Thyroid gland (tissue), 4 donors: ENCODE measurements at regions not wholly inside any gene's neighbourhood (a gene's known extent, or its start where the extent isn't known, plus 50 kb on each side); places are given as distances from the start of the nearest gene placed in this dataset.
"Not testable (repeated sequence)": the region's sequence is repeated elsewhere in the genome, so short reads cannot be mapped to it uniquely, and the experiment has no call there.

Source experiments
- DNase-seq, 2 donors: peaks; one replicate each; pipeline ENCODE4 v3.0.0-alpha.2; 2019
- H3K27ac ChIP-seq, 3 donors: fragments of 200-600 bp; sonication (generic); 1 replicate in 2 of 3; 2 replicates in 1 of 3; pipeline ENCODE4 v1.5.1; 2016 to 2019; ENCODE audit warnings: mild to moderate bottlenecking in 1 of 3, moderate library complexity in 1 of 3
- H3K27me3 ChIP-seq: fragments of 200-600 bp; sonication (generic); one replicate; pipeline ENCODE4 v1.5.1; 2019
- H3K36me3 ChIP-seq, 2 donors: fragments of 200-600 bp; sonication (generic); one replicate each; pipeline ENCODE4 v1.5.1; 2016 to 2019
- H3K4me1 ChIP-seq, 2 donors: fragments of 200-600 bp; sonication (generic); one replicate each; pipeline ENCODE4 v1.5.1; 2017 to 2019
- H3K4me3 ChIP-seq, 3 donors: fragments of 200-600 bp; sonication (generic); replicated peaks in 1 of 3; 1 replicate in 2 of 3; 2 replicates in 1 of 3; pipeline ENCODE4 v1.5.1; 2016; ENCODE audit warnings: mild to moderate bottlenecking in 1 of 3
- H3K9me3 ChIP-seq: fragments of 200-600 bp; sonication (generic); one replicate; pipeline ENCODE4 v1.5.1; 2017
- CTCF ChIP-seq, 6 experiments: fragments of 200-600 bp in 3 of 6; fragments of 450-650 bp in 3 of 6; sonication (generic) in 3 of 6; IDR thresholded peaks; one replicate each; pipeline ENCODE4 v1.5.1; 2016 to 2019; ENCODE audit warnings: antibody characterized with exemption in 6 of 6, mild to moderate bottlenecking in 2 of 6, inconsistent platforms in 1 of 6, moderate library complexity in 1 of 6
- POLR2A ChIP-seq, 2 donors: fragments of 450-650 bp; IDR thresholded peaks; one replicate each; pipeline ENCODE4 v1.6.1; 2017; ENCODE audit warnings: antibody characterized with exemption in 2 of 2, mild to moderate bottlenecking in 2 of 2, moderate library complexity in 1 of 2
- WGBS, 2 donors: methylation state at CpG; one replicate each; pipeline ENCODE4 v1.1.5; 2017; 5-methylcytosine and 5-hydroxymethylcytosine counted together
- intact Hi-C: fragments of 100-400 bp; cut with DNase I; formaldehyde crosslinking; loops from one replicate; pipeline ENCODE4 v1.15.1; 2023

- Histone ChIP-seq H3K27me3 (no peaks in the 10 kb centered on the region), H3K4me3 (no peak overlapping the region), H3K27ac (no peak overlapping the region), H3K9me3 (no peaks in the 10 kb centered on the region), H3K36me3 (no peaks in the 10 kb centered on the region), H3K4me1 (no peaks in the 10 kb centered on the region)
- intact Hi-C loops, result no loop called here
- TF ChIP-seq CTCF (IDR thresholded peaks at IDR 0.05), result no peak
- no peak for TF ChIP-seq POLR2A (IDR thresholded peaks at IDR 0.05)
- no peak for DNase-seq
- 91 to 94% methylated on average over 6 of the region's 6 CpGs for WGBS, 2 donors
These were observed 51.4 kb downstream of the SLC41A2 start for GRCh38 chr12:104906695-104907094.

GRCh38 chr12:104905446-104905845 lies 52.6 kb downstream of the SLC41A2 start:
- WGBS, 2 donors, result 95 to 100% methylated on average over 4 to 7 of the region's 24 CpGs
- H3K4me1 ChIP-seq, H3K27me3 ChIP-seq, intact Hi-C loops, H3K27ac ChIP-seq, DNase-seq, H3K9me3 ChIP-seq, H3K4me3 ChIP-seq, H3K36me3 ChIP-seq: not testable (repeated sequence)

- WGBS, 2 donors, result 86% methylated on average over 5 of the region's 5 CpGs
- TF ChIP-seq POLR2A (IDR thresholded peaks at IDR 0.05) (no peak), CTCF (IDR thresholded peaks at IDR 0.05) (no peak)
- no peak overlapping the region for H3K27ac ChIP-seq
These were observed 54.3 kb downstream of the SLC41A2 start for GRCh38 chr12:104903648-104904423.

GRCh38 chr12:104902125-104902524 lies 56.0 kb downstream of the SLC41A2 start:
- TF ChIP-seq CTCF (IDR thresholded peaks at IDR 0.05), result no peak
- no peak for TF ChIP-seq POLR2A (IDR thresholded peaks at IDR 0.05)
- DNase-seq, result no peak
- H3K36me3 ChIP-seq, result no peaks in the 10 kb centered on the region
- H3K4me3 ChIP-seq, result no peak overlapping the region
- H3K27ac ChIP-seq, result no peak overlapping the region
- intact Hi-C loops, result no loop called here
- no peaks in the 10 kb centered on the region for H3K4me1 ChIP-seq
- H3K9me3 ChIP-seq, result no peaks in the 10 kb centered on the region
- H3K27me3 ChIP-seq, result no peaks in the 10 kb centered on the region

More at GRCh38 chr12:104903648-104904423, 54.3 kb downstream of the SLC41A2 start:
- no peaks in the 10 kb centered on the region for H3K4me1 ChIP-seq
- no peaks in the 10 kb centered on the region for H3K27me3 ChIP-seq
- no peak overlapping the region for H3K4me3 ChIP-seq
- intact Hi-C loops, result no loop called here
- no peaks in the 10 kb centered on the region for H3K36me3 ChIP-seq
- DNase-seq, result no peak
- H3K9me3 ChIP-seq, result no peaks in the 10 kb centered on the region

GRCh38 chr12:104896710-104897109 lies 61.4 kb downstream of the SLC41A2 start:
- DNase-seq, result no peak
- no peak for TF ChIP-seq POLR2A (IDR thresholded peaks at IDR 0.05)
- no peak for TF ChIP-seq CTCF (IDR thresholded peaks at IDR 0.05)
- 86 to 87% methylated on average over 4 of the region's 4 CpGs for WGBS, 2 donors
- H3K27ac ChIP-seq, result no peak overlapping the region
- intact Hi-C loops, result no loop called here
- H3K36me3 ChIP-seq, result no peaks in the 10 kb centered on the region
- no peaks in the 10 kb centered on the region for H3K4me1 ChIP-seq
- H3K27me3 ChIP-seq, result no peaks in the 10 kb centered on the region
- no peaks in the 10 kb centered on the region for H3K9me3 ChIP-seq
- no peak overlapping the region for H3K4me3 ChIP-seq
